Stimulated activated CD8-positive, alpha-beta memory T cell treated with anti-CD3 and anti-CD28 coated beads, Interleukin-4, amount 100 ng/mL, for 48 hours (primary cell): ENCODE measurements at regions not wholly inside any gene's neighbourhood (a gene's known extent, or its start where the extent isn't known, plus 50 kb on each side); places are given as distances from the start of the nearest gene placed in this dataset.

Experiments used
- DNase-seq: peaks from one replicate; pipeline ENCODE4 v3.0.0-alpha.2; 2020

DNA sequence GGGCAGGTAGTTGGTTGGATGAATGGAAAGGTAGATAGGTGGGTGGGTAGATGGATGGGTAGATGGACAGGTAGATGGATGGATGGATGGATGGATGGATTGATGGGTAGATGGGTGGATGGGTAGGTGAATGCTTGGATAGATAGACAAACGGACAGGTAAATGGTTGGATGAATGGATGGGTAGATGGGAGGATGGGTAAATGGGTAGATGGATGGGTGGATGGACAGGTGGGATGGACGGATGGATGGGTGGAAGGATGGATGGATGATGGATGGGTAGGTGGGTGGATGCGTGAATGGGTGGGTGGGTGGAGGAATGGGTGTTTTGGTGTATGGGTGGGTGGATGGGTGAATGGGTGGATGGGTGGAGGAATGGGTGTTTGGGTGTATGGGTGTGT is 50.1 kb upstream of the ASAP2 start:
- no peak for DNase-seq

DNA sequence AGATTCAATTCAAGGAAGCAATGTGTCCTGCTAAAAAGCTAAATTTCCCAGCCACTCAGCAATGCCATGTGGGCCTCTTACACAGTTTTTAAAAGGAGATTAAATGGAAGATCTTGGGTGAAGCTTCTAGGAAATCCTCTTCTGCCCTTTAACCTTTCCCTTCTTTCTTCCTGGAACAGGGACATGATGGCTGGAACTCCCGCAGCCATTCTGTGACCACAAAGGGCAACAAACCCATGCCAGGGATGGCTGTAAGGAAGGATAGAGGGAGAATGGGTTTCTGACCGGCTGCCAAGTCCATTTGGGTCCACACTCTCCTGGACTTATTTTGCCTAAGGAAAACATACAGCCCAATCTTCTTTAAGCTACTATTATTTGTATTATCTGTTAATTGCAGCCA is 52.6 kb upstream of the ASAP2 start:
- no peak for DNase-seq

DNA sequence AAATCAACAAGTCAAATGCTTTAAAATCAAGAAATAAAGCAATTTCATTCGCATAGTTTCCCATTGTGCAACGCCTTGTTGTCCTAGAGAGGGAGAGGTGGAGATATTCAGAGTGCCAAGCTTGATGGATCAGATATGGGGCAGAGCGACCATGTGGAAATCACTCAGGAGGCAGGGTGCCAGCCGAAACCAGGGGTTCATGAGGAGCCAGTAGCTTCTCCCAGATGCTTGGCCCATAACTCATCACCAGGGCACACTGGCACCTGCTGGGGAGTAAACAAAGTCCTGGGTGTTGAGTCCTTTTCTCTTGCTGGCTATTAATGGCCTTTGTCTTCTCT is 53.0 kb upstream of the ASAP2 start:
- no peak for DNase-seq

DNA sequence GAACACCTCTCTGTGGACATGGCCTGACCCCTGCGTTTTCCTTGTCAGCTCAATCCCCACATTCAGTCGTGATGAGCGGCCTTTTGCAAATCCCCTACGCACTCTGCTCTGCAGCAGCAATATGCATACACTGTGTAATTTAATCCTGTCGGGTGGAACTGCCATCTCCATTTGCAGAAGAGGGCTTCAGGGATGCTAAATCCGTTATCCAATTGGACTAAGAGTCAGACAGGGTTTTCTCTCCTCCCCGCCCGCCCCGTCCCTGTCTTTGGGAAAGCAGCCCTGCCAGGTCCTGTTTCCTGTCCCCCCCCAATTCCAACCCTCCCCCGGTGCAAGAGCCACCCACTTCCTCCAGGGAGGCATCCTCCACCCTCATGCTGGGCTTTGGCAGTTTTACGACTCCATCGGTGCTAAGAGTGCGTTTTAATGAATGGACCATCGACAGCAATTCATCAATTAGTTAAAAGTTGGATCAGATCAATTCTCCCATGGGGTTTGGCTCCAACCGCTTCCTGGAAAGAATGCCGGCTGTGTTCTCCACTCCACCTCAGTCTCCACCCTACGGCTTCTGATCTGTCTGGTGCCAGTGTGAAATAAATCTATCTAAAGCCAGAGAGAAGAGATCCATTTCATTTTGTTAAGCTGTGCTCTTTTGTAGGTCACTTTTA is 53.5 kb upstream of the ASAP2 start:
- DNase-seq: no peak

DNA sequence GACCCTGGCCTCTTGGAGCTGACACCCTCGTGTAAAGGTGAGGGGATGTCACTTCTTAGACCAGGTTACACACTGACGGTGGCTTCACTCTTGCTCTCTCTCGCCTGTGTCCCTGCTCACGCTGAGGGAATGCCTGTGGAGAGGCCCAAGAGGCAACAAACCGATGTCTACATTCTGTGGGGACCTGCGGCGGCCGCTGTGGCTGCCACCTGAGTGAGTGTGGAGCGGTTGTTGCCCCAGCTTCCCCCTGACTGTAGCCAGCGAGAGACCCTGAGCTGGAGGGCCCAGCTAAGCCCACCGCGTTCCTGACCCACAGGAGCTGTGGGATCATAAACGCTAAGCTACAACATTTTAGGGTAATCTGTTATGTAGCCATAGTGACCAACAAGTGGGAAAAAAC is 55.7 kb upstream of the ASAP2 start:
- DNase-seq: no peak

DNA sequence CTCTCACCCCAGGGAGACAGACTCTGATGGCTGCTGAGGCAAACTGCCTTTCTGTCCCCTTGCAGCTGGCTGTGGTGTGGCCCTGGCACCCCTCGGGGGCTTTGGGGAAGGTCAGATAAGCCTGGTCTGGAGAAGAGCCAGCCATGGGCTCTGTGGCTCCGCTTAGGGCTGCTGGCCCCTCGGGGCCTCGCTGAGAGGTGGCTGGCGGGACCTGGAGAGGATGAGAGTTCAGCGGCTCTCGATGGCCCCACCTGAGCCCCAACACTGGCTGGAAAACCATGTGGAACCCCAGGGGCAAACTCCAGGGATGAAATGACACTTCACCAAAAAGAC is 56.1 kb upstream of the ASAP2 start:
- DNase-seq: no peak

DNA sequence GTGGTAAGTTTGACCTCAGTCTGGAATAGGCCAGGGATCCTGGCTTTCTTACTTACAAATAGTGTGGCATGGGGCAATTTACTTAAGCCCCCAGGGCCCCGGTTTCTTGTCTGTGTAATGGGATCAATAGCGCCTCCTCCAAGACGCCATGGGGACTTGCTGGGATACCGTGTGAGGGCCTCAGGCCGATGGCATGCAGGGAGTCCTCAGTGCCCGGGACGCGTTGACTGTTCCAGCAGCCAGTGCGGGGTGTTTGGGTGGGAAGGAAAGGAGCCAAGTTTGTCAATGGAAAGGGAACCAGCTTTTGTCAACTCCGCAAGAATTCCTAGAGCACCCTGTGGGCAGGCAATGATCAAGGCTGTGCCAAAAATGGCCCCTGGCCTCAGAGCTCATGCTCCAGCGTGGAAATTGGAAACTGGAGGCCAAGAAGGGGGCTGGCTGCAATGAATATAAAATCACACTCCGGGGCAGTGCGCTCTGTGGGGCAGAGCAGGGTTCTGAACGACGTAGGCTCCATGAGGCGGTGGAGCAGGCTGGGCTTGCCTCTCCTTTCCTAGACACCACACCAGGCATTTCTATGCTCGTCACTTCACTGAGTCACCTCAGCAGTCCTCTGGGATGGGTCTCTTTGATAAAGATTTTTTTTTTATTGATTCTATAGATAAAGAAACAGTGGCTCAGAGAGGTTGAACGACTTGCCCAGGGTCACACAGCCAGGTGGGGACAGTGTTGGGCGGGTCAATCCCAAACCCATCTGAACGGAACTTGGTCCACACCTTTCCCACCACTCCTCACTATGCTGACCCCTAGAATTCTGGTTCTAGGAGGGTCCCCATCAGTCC is 56.7 kb upstream of the ASAP2 start:
- DNase-seq: no peak

DNA sequence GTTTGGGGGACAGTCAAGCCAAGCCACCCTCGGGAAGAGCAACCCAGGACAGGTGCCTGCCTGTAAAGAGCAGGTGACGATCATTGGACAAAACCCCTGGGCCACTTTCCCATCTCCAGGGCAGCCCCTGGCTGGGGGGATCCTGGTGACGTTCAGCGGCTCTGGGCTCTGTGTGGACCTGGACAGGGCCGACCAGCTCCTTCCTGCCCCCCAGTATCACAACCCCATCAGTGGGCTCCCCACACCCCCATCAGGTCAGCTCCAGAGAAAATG is 57.3 kb upstream of the ASAP2 start:
- no peak for DNase-seq

DNA sequence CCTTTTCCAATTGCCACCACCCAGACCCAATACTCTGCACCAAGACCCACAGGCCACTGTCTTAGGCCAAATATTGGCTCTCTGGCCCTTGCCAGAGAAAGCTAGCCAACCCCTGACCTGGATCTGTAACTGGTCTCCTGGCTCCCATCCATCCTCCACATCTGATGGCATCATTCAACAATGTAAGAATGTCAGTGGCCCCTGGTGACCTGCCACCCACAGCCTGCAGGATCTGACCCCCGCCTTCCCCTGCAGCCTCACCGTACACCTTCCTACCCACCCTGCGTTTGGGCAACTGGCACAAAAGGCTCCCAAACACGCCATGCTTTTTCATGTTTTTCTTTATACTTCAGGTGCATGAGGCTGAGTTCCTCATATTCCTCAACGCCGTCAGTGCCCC is 60.0 kb upstream of the ASAP2 start:
- no peak for DNase-seq

DNA sequence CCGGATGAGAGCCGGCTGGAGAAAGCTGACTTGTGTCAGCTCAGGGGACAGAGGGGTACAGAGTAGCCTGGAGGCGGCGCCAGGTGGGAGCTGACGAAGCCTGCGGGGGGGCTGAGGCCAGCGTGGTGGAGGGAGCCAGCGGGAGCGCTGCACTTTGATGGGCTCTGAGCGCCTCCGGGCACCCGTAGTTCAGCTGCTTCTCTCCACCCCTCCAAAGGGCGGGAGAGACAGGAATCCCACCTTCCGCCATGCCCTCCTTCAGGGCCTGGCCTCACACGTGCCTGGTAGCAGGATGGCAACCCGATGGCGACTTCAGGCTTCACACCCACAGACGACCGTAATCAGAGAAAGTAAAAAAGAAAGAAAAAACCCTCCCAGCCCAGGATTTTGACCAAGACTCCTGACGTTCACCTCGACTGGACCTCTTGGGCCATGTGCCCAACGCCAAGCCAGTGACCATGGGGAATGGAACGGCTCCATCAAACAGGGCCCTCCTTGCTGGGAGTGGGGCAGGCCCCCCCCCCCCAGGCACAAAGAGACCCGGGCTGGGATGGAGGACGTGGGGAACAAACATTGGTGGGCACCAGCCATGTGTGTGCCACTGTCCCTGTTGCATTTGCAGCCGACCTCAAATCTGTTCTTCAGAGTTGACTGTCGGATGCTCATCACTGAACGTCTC is 60.7 kb upstream of the ASAP2 start:
- DNase-seq: no peak

DNA sequence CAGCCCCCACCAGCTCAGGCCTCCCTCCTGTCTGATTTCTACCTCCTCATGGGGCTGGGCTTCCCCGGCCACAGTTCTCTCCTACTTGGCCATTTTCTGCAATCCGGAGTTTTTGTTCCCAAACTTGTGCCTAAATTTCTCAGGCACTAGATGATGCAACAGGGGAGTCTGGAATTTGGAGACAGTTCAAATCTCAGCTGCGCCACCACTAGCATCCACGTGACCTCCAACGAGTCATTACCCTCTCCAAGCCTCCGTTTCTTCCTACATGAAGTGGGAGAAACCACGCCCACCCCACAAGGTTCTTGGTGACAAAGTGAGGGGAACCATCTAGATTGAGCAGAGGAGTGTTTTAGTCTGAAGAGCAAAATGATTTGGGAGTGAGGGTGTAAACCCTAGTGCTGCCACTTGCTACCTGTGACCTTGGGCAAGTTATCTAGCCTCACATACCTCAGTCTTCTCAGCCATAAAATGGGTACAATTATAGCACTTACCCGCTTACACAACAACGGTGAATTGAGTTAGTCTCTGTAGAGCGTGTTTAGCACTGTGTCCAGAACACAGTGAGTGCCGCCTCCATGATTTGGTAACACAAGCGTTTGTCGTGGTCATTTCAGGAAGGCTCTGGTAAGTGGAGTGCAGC is 61.4 kb upstream of the ASAP2 start:
- no peak for DNase-seq

DNA sequence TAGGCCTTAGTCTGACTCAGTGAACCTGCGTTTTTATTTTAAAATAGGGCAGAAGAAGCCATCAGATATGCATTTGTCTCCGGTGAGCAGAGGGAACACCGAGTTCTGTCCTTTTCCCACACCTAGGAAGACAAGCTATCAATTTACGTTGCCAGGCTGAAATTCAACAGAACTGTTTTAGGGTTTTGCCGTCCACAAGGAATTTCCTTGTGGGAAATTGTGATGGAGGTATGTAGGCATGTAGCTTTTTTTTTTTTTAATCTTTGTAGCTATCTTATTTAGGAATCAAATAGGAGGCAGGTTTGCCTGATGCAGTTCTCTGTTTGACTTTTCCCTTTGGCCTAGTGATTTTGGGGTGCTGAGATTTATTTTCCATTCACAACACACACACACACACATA is 62.0 kb upstream of the ASAP2 start:
- no peak for DNase-seq

DNA sequence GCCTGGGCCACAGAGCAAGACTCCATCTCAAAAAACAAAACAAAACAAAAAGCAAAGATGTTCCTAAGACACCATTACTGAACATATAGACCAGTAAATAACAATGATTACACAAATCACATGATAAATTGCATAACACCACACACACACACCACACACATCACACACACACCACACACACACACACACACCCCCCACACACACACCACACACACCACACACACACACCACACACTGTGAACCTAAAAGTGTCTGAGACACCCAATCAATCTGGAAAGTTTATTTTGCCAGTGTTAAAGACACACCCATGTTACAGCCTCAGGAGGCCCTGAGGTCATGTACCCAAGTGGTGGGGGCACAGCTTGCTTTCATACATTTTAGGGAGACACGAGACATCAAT is 62.6 kb upstream of the ASAP2 start:
- no peak for DNase-seq

DNA sequence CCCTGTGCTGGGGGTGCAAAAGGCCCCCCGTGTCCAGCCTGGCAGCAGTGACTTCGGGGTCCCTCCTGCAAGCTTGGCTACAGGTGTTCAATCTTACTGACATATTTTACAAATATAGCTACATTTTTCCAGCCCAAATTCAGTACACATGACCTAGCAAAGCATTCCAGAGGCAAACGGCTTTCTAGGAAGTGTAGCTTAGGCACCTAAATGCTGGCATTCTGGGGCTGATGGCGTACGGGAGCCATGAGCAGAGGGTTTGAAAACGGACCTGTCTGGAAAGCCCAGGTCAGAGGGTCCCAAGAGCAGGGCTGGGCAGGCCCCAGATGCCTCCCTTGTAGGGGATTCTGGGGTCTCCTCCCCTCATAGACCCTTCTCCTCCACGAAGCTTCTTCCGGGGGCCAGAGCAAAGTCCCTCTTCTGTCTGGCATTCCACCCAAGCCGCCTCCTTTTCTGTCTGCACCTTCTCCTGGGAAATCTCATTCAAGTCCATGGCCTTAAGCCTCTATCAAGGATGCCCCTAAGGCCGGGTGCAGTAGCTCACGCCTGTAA is 63.3 kb upstream of the ASAP2 start:
- no peak for DNase-seq

DNA sequence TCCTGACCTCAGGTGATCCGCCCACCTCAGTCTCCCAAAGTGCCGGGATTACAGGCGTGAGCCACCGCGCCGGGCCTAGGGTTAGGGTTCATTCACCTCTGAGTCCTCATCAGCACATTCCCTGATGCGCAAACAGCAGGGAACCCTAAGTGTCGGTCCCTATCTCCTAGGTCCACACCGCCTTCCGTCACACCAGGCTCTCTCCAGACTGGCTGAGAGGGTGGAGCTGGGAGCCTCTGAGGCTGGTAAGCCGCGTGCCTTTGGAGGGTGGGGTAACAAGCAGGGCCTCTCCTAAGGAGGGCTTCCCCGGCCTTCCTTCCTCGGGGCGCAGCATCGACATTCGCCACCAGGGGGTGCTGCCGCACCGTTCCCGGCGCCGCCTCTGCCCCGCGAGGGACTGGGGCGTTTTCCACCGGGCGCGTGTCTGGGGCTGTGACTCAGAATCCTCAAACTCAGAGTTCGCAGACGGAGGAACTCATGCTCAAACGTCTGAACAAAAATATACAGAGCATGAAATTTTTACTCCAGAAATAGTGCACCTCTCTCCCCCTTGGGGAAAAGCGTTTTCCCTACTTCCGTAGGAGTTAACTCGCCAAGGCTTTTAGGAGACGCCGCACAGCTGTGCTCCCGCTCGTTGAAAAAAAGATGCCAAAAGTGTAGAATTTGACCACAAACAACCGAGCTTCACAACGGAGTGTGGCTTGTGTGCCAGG is 63.9 kb upstream of the ASAP2 start:
- DNase-seq: peak; percentile 94

DNA sequence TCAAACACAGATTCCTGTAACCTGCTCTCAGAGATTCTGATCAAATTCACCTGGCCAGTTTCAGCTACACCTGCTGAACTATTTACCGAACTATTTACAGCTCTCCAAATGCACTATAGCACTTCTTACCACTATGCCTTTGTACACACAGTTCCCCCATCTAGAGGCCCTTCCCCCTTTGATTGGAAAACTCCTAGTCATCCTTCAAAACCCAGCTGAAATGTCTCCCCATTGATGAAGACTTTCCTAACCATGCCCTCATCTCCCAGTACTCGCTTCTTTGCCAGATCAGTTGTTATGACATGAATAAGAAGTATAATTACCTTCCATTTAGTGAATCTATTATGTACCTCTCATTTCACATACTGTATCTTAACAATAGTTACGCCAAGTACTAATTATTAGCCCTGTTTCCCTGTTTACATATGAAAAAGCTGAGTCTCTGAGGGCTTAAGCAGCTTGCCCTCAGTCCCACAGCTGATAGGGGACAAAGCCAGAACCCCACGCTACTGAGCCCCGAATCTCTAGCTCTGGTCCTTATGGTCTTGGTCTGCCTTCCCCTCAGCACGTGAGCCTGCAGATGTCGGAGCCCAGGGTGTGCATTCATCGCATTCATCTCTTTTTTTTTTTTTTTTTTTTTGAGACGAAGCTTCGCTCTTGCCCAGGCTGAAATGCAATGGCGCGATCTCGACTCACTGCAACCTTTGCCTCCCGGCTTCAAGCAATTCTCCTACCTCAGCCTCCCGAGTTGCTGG is 64.7 kb upstream of the ASAP2 start:
- DNase-seq: no peak

DNA sequence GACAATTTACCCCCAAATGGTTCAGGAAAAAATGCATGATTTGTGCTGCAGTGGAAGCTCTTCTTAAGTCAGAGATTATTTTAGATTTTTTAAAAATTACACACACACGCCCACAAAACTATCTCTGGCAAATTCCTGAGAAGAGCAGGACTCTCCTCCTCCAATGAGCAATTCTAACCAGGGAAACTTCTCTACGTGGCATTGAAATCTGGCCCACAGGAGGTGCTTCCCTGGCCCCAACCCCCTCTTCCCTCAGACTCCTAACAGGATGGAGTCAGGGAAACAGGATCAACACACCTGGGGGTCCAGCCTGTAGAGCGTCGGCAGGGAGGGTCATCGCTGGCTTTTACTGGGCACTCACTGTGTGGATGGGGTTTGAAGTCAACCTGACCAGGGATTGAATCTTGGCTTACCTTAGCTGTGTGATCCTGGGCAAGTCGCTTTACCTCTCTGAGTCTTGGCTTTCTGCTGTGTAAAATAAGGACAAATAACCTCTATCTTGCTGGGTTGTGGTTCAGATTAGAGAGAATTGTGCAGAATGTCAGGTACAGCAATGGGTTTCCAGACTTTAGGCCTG is 65.4 kb upstream of the ASAP2 start:
- no peak for DNase-seq

DNA sequence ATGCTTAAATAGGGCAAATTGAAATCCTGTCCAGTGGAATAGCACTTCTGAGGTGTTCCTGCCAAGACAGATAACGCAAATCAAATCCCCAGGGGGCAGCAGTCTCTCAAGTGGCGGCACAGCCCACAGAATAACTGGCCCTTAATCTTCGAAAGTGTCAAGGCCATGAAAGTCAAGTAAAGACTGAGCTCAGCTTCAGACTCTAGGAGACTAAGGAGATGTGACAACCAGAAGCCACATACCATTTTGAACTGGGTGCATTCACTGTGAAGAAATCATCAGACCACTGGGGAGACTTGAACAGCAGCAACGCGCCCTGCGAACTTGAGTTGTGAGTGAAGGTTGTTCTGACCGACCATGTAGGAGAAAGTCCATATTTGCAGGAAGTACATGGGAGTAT is 66.0 kb upstream of the ASAP2 start:
- DNase-seq: no peak

DNA sequence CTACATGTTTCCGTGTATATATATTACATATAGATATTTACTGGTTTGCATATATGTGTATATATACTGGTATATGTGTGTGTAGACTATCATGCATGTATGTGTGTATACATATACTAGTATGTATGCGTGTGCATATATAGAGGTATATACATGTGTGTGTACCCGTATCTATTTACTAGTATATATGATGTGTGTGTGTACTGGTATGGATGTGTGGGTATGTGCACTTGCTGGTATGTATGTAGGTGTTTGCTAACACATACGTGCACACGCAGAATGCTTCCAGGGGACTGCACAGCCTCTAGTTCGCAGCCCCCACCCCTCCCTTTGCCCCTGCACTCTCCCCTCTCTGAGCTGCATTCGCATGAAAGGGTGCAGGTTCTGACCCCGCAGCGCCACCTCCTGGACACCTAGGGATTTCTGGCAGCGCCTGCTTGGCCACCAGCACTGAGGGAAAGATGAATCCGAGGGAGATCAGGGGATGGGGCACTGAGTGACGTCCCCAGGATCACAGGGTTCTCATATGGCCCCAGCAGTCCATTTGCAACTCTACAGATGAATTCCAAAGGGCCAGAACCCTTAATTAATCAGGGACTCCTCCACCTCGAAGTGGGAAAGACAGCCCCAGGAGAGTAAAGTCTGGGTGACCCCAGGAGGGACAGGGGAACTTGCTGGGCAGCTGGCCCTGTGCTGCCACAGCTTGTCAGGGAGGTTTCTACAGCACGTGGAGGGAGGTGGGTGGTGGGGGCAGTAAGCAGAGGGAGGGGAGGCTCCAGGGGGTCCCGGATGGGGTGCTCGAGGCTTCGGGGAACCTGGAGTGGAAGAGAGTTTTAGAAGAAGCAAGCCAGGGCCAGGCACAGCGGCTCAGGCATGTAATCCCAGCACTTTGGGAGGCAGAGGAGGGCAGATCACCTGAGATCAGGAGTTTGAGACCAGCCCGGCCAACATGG is 66.8 kb upstream of the ASAP2 start:
- peak; percentile 89 for DNase-seq

DNA sequence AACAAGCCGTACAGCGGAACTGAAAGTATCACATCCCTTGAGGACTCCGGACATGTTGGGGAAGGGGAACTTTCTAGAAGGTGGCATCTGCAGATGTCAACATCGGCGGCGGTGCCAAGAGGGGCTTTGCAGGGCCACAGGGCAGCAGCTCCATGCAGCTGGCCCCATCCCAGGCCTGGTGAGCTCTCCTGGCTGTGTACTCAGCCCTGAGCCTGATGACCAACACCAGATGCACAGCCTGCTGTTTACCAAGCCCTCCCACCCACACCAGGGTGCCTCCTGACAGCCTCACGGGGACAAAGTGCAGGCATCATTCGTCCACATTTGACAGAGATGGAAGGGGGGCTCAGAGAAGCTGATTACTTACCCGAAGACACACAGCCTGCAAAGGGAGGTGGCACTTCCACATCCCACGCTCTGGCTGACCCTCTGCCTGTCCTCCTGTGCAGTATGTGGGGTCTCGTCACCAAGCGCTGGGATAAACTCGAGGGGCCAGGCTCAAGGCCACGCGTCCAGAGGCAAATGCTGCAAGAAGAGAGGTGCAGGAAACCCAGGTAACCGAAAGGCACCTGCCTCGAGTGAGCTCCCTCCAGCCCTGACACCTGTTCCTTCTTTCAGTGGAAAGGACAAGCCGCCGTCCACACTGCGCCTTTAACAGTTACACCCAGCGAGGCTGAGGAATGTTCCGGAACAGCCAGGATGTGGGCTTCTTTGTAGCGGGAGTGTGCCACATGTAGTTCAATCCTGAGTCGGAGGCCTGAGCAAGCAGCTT is 69.0 kb upstream of the ASAP2 start:
- DNase-seq: no peak
